ENCODE measurements at regions not wholly inside any gene's neighbourhood (a gene's known extent, or its start where the extent isn't known, plus 50 kb on each side); places are given as distances from the start of the nearest gene placed in this dataset.

DNA sequence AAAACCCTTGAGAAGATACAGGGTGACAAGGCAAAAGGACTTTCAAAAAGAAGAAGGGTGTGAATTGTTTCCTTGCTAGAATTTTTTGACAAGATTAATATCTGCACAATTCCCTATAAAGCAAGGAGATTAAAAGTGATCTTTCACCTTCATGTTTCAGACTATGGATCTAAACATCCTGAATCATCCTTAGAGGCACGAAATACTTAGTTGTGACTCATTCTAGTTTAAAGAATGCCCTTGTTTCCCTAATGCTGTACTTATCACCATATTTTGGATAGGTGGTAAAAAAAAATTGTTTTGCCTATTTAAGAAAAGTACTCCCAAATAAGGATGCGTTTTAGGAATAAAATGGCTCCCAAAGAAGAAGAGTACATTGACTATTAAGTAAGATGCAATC is 415.1 kb downstream of the LRRIQ3 start:
- DNase-seq (no peak), ATAC-seq (ENCODE audit: insufficient read depth, low read depth) (no peak)
- H3K27ac ChIP-seq (ENCODE audit: low read length): no peak overlapping the region
- TF ChIP-seq EZH2 (IDR thresholded peaks at IDR 0.05; ENCODE audit: borderline replicate concordance, low read depth, low read length, severe bottlenecking): no peak
- TF ChIP-seq, protein P1, sequence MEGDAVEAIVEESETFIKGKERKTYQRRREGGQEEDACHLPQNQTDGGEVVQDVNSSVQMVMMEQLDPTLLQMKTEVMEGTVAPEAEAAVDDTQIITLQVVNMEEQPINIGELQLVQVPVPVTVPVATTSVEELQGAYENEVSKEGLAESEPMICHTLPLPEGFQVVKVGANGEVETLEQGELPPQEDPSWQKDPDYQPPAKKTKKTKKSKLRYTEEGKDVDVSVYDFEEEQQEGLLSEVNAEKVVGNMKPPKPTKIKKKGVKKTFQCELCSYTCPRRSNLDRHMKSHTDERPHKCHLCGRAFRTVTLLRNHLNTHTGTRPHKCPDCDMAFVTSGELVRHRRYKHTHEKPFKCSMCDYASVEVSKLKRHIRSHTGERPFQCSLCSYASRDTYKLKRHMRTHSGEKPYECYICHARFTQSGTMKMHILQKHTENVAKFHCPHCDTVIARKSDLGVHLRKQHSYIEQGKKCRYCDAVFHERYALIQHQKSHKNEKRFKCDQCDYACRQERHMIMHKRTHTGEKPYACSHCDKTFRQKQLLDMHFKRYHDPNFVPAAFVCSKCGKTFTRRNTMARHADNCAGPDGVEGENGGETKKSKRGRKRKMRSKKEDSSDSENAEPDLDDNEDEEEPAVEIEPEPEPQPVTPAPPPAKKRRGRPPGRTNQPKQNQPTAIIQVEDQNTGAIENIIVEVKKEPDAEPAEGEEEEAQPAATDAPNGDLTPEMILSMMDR (IDR thresholded peaks at IDR 0.05; ENCODE audit: borderline replicate concordance, extremely low read depth, low read length, poor library complexity, severe bottlenecking): no peak
- no peaks in the 10 kb centered on the region for H3K4me1 ChIP-seq (ENCODE audit: insufficient read depth, low read length)
- no peak overlapping the region for H3K9ac ChIP-seq (ENCODE audit: low read depth, low read length)
- no peak overlapping the region for H2AFZ ChIP-seq (ENCODE audit: low read depth, low read length)
- no peaks in the 10 kb centered on the region for H3K36me3 ChIP-seq (ENCODE audit: insufficient read depth, low read length)
- no peaks in the 10 kb centered on the region for H3K27me3 ChIP-seq (ENCODE audit: insufficient read depth, low read length, poor library complexity)
- no peak overlapping the region for H3K4me3 ChIP-seq (ENCODE audit: low read depth in 1 of 2, low read length in 2 of 2)
- H3K4me2 ChIP-seq (ENCODE audit: insufficient read depth, low read length): no peak overlapping the region
- H4K20me1 ChIP-seq (ENCODE audit: insufficient read depth, low read length): no peaks in the 10 kb centered on the region
- H3K9me3 ChIP-seq (ENCODE audit: insufficient read depth, low read length, severe bottlenecking): no peaks in the 10 kb centered on the region
- H3K79me2 ChIP-seq (ENCODE audit: insufficient read depth, low read length): no peaks in the 10 kb centered on the region

- Histone ChIP-seq H2AFZ (ENCODE audit: low read depth, low read length) (no peak overlapping the region), H3K4me1 (ENCODE audit: insufficient read depth, low read length) (no peaks in the 10 kb centered on the region), H3K36me3 (ENCODE audit: insufficient read depth, low read length) (no peaks in the 10 kb centered on the region), H3K9ac (ENCODE audit: low read depth, low read length) (no peak overlapping the region), H3K27me3 (ENCODE audit: insufficient read depth, low read length, poor library complexity) (no peaks in the 10 kb centered on the region), H3K9me3 (ENCODE audit: insufficient read depth, low read length, severe bottlenecking) (no peaks in the 10 kb centered on the region), H3K4me2 (ENCODE audit: insufficient read depth, low read length) (no peak overlapping the region), H3K4me3 (ENCODE audit: low read depth in 1 of 2, low read length in 2 of 2) (no peak overlapping the region), H3K79me2 (ENCODE audit: insufficient read depth, low read length) (no peaks in the 10 kb centered on the region), H4K20me1 (ENCODE audit: insufficient read depth, low read length) (no peaks in the 10 kb centered on the region), H3K27ac (ENCODE audit: low read length) (no peak overlapping the region)
- ATAC-seq (ENCODE audit: insufficient read depth, low read depth) (no peak), DNase-seq (no peak)
- TF ChIP-seq, protein P1 (IDR thresholded peaks at IDR 0.05; ENCODE audit: borderline replicate concordance, extremely low read depth, low read length, poor library complexity, severe bottlenecking): no peak
Measured at GRCh38 chr1:73781251-73781650, 416.7 kb downstream of the LRRIQ3 start.

DNA sequence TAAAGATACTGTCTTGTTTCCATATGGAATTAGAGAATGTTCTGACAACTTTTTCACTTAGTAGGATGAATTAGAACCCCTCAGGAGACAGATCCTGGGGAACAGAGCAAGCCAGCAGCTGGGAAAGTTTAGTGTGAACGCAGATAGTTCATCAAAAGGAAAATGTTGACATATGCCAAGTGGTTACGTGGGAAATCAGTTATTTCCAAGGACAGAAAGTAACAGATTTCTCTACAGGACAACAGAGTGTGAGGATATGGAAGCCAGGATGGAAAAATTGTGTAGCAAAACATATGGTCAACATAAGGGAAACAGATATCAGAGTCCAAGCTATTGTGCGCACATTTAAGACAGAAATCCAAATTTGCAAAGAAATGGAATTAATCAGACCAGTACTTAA is 419.5 kb downstream of the LRRIQ3 start:
- H3K36me3 ChIP-seq (ENCODE audit: insufficient read depth, low read length): no peaks in the 10 kb centered on the region
- no peak overlapping the region for H3K4me2 ChIP-seq (ENCODE audit: insufficient read depth, low read length)
- H3K27ac ChIP-seq (ENCODE audit: low read length): no peak overlapping the region
- no peak overlapping the region for H3K9ac ChIP-seq (ENCODE audit: low read depth, low read length)
- ATAC-seq (ENCODE audit: insufficient read depth, low read depth): no peak
- H3K27me3 ChIP-seq (ENCODE audit: insufficient read depth, low read length, poor library complexity): no peaks in the 10 kb centered on the region
- H4K20me1 ChIP-seq (ENCODE audit: insufficient read depth, low read length): no peaks in the 10 kb centered on the region
- no peak overlapping the region for H2AFZ ChIP-seq (ENCODE audit: low read depth, low read length)
- TF ChIP-seq, protein P1 (IDR thresholded peaks at IDR 0.05; ENCODE audit: borderline replicate concordance, extremely low read depth, low read length, poor library complexity, severe bottlenecking): no peak
- no peak for TF ChIP-seq EZH2 (IDR thresholded peaks at IDR 0.05; ENCODE audit: borderline replicate concordance, low read depth, low read length, severe bottlenecking)
- H3K4me3 ChIP-seq (ENCODE audit: low read depth in 1 of 2, low read length in 2 of 2): no peak overlapping the region
- no peak for DNase-seq
- H3K4me1 ChIP-seq (ENCODE audit: insufficient read depth, low read length): no peaks in the 10 kb centered on the region
- no peaks in the 10 kb centered on the region for H3K9me3 ChIP-seq (ENCODE audit: insufficient read depth, low read length, severe bottlenecking)
- H3K79me2 ChIP-seq (ENCODE audit: insufficient read depth, low read length): no peaks in the 10 kb centered on the region

- Histone ChIP-seq H3K9me3 (ENCODE audit: insufficient read depth, low read length, severe bottlenecking) (no peaks in the 10 kb centered on the region), H3K27ac (ENCODE audit: low read length) (no peak overlapping the region), H3K4me2 (ENCODE audit: insufficient read depth, low read length) (no peak overlapping the region), H3K36me3 (ENCODE audit: insufficient read depth, low read length) (no peaks in the 10 kb centered on the region), H3K4me3 (ENCODE audit: low read depth in 1 of 2, low read length in 2 of 2) (no peak overlapping the region), H3K9ac (ENCODE audit: low read depth, low read length) (no peak overlapping the region), H3K79me2 (ENCODE audit: insufficient read depth, low read length) (no peaks in the 10 kb centered on the region), H2AFZ (ENCODE audit: low read depth, low read length) (no peak overlapping the region), H4K20me1 (ENCODE audit: insufficient read depth, low read length) (no peaks in the 10 kb centered on the region), H3K27me3 (ENCODE audit: insufficient read depth, low read length, poor library complexity) (no peaks in the 10 kb centered on the region), H3K4me1 (ENCODE audit: insufficient read depth, low read length) (no peaks in the 10 kb centered on the region)
- DNase-seq: no peak
- ATAC-seq (ENCODE audit: insufficient read depth, low read depth): no peak
- TF ChIP-seq, protein P1 (IDR thresholded peaks at IDR 0.05; ENCODE audit: borderline replicate concordance, extremely low read depth, low read length, poor library complexity, severe bottlenecking): no peak
- TF ChIP-seq EZH2 (IDR thresholded peaks at IDR 0.05; ENCODE audit: borderline replicate concordance, low read depth, low read length, severe bottlenecking): no peak
Measured at GRCh38 chr1:73775896-73776295, 422.1 kb downstream of the LRRIQ3 start.
